A549 (cell line): ENCODE measurements at regions not wholly inside any gene's neighbourhood (a gene's known extent, or its start where the extent isn't known, plus 50 kb on each side); places are given as distances from the start of the nearest gene placed in this dataset.
A peak's percentile ranks its signal among the peaks of the same experiment; 100 is the strongest.

Experiments used
- ATAC-seq, 2 experiments: fragments of 200-7000 bp in 1 of 2; fragments of >200 bp in 1 of 2; cut with Nextera tagmentation in 1 of 2; cut with Tn5 transposase in 1 of 2; 3 replicates each; pipeline versions ENCODE4 v1.8.0 to v1.9.1; 2018 to 2020; ENCODE audit warnings: mild to moderate bottlenecking in 1 of 2, moderate library complexity in 1 of 2
- CTCF ChIA-PET: fragments of 300-600 bp; sonication (Branson Sonifier 250); formaldehyde crosslinking; extraction: SDS; loops from one replicate; lab custom pipeline; 2021; ENCODE audit warnings: antibody characterized with exemption, inconsistent platforms; lab: Yijun Ruan, JAX
- POLR2A ChIA-PET: fragments of 350-600 bp; formaldehyde crosslinking; extraction: SDS; loops from one replicate; lab custom pipeline; 2021; ENCODE audit warnings: antibody characterized with exemption, inconsistent platforms; lab: Yijun Ruan, JAX
- DNase-seq, 2 experiments: peaks; one replicate each; pipeline versions ENCODE4 v3.0.0 to v3.0.0-alpha.2; 2011 to 2016; ENCODE audit warnings: low read depth in 1 of 2, low spot score in 1 of 2
- FAIRE-seq: peaks from 2 replicates; lab custom pipeline; 2011; peaks lifted over from hg19 to GRCh38; lab: Jason Lieb, UNC
- H3K27ac ChIP-seq, 2 experiments: fragments of >200 bp; sonication (Bioruptor Twin); formaldehyde crosslinking; 3 replicates each; pipeline ENCODE4 v1.5.1; 2016 to 2017
- H3K4me1 ChIP-seq: fragments of >200 bp; sonication (Bioruptor Twin); formaldehyde crosslinking; 3 replicates; pipeline ENCODE4 v1.6.1; 2016
- H3K4me2 ChIP-seq: fragments of >200 bp; sonication (Bioruptor Twin); formaldehyde crosslinking; 3 replicates; pipeline ENCODE4 v1.6.1; 2016
- H3K4me3 ChIP-seq: fragments of >200 bp; sonication (Bioruptor Twin); formaldehyde crosslinking; 3 replicates; pipeline ENCODE4 v1.5.1; 2016
- H3K9me3 ChIP-seq: fragments of >200 bp; sonication (Bioruptor Twin); formaldehyde crosslinking; 3 replicates; pipeline ENCODE4 v1.6.1; 2016
- BHLHE40 ChIP-seq: IDR thresholded peaks from 2 replicates; pipeline ENCODE4 v1.6.1; 2012; ENCODE audit warnings: low read depth, low read length, inconsistent platforms
- CHD2 ChIP-seq: fragments of 150-350 bp; IDR thresholded peaks from 2 replicates; pipeline ENCODE4 v1.6.1; 2014; ENCODE audit warnings: low read length; ENCODE audit not compliant: partially characterized antibody
- EHMT2 ChIP-seq: fragments of 200-600 bp; sonication (generic); IDR thresholded peaks from 2 replicates; pipeline ENCODE4 v1.6.1; 2016; ENCODE audit warnings: antibody characterized with exemption, low read depth, mild to moderate bottlenecking, moderate library complexity
- FOSL2 ChIP-seq, 2 experiments: fragments of 450-650 bp in 1 of 2; fragments of >200 bp in 1 of 2; sonication (Bioruptor Twin) in 1 of 2; formaldehyde crosslinking; IDR thresholded peaks; 2 replicates each; pipeline versions ENCODE4 v1.5.0 to v1.6.1; 2016 to 2020; ENCODE audit warnings: mild to moderate bottlenecking in 1 of 2, moderate library complexity in 1 of 2
- HDAC2 ChIP-seq: fragments of 200-600 bp; sonication (generic); IDR thresholded peaks from 2 replicates; pipeline ENCODE4 v1.6.1; 2016
- HEYL ChIP-seq: fragments of 250-450 bp; sonication (Bioruptor Pico); IDR thresholded peaks from 2 replicates; pipeline ENCODE4 v1.8.0; 2021; ENCODE audit warnings: mild to moderate bottlenecking, moderate library complexity
- JUN ChIP-seq, 2 experiments: fragments of >200 bp; sonication (Bioruptor Twin); formaldehyde crosslinking; IDR thresholded peaks; 2 replicates in 1 of 2; 3 replicates in 1 of 2; pipeline ENCODE4 v1.6.1; 2016 to 2017
- MYC ChIP-seq: IDR thresholded peaks from 2 replicates; pipeline ENCODE4 v1.6.1; 2012; ENCODE audit warnings: mild to moderate bottlenecking, inconsistent platforms, low read length, improper control_type of control experiment, borderline replicate concordance
- NR3C1 ChIP-seq: fragments of >200 bp; sonication (Bioruptor Twin); formaldehyde crosslinking; IDR thresholded peaks from 3 replicates; pipeline ENCODE4 v1.6.1; 2017
- PBX3 ChIP-seq: IDR thresholded peaks from 2 replicates; pipeline ENCODE4 v1.6.1; 2012
- PHF8 ChIP-seq: fragments of 200-600 bp; sonication (generic); IDR thresholded peaks from 2 replicates; pipeline ENCODE4 v1.6.1; 2016; ENCODE audit warnings: low read depth, mild to moderate bottlenecking, antibody characterized with exemption, moderate library complexity, borderline replicate concordance
- POLR2AphosphoS2 ChIP-seq: conservative IDR thresholded peaks from 2 replicates; pipeline ENCODE4 v1.6.1; 2012; ENCODE audit warnings: low read length, improper control_type of control experiment, inconsistent platforms
- RAD21 ChIP-seq, 2 experiments: fragments of >200 bp in 1 of 2; sonication (Bioruptor Twin) in 1 of 2; formaldehyde crosslinking in 1 of 2; IDR thresholded peaks in 1 of 2; conservative IDR thresholded peaks in 1 of 2; 2 replicates in 1 of 2; 3 replicates in 1 of 2; pipeline ENCODE4 v1.6.1; 2012 to 2018; ENCODE audit warnings: inconsistent platforms in 1 of 2
- RCOR1 ChIP-seq: fragments of 150-350 bp; IDR thresholded peaks from 2 replicates; pipeline ENCODE4 v1.6.1; 2014; ENCODE audit warnings: antibody characterized with exemption, low read length, low read depth
- REST ChIP-seq: fragments of 200-600 bp; sonication (generic); IDR thresholded peaks from 2 replicates; pipeline ENCODE4 v1.6.1; 2016; ENCODE audit warnings: antibody characterized with exemption, mild to moderate bottlenecking, moderate library complexity
- SMC3 ChIP-seq: fragments of >200 bp; sonication (Bioruptor Twin); formaldehyde crosslinking; IDR thresholded peaks from 3 replicates; pipeline ENCODE4 v1.6.1; 2018; ENCODE audit warnings: inconsistent platforms
- TFCP2L1 ChIP-seq: fragments of 250-450 bp; sonication (Bioruptor Pico); IDR thresholded peaks from 2 replicates; pipeline ENCODE4 v1.5.0; 2021; ENCODE audit warnings: mild to moderate bottlenecking
- TP53 ChIP-seq: fragments of 250-450 bp; sonication (Bioruptor Pico); IDR thresholded peaks from 2 replicates; pipeline ENCODE4 v1.5.0; 2021; ENCODE audit warnings: mild to moderate bottlenecking, moderate library complexity
- ZNF302 ChIP-seq: fragments of 250-450 bp; sonication (Bioruptor Pico); IDR thresholded peaks from 2 replicates; pipeline ENCODE4 v1.9.0; 2021; ENCODE audit warnings: inconsistent platforms, mild to moderate bottlenecking, moderate library complexity
- WGBS: methylation state at CpG from one replicate; pipeline ENCODE4 v1.1.6; 2017; ENCODE audit errors: missing lambda C conversion rate; 5-methylcytosine and 5-hydroxymethylcytosine counted together
- TF ChIP-seq, protein P1 (sequence below): fragments of >200 bp; sonication (Bioruptor Twin); formaldehyde crosslinking; IDR thresholded peaks from 3 replicates; pipeline ENCODE4 v1.5.1; 2016
- TF ChIP-seq, protein P2 (sequence below): fragments of >200 bp; sonication (Bioruptor Twin); formaldehyde crosslinking; IDR thresholded peaks from 3 replicates; pipeline ENCODE4 v1.6.1; 2016

DNA sequence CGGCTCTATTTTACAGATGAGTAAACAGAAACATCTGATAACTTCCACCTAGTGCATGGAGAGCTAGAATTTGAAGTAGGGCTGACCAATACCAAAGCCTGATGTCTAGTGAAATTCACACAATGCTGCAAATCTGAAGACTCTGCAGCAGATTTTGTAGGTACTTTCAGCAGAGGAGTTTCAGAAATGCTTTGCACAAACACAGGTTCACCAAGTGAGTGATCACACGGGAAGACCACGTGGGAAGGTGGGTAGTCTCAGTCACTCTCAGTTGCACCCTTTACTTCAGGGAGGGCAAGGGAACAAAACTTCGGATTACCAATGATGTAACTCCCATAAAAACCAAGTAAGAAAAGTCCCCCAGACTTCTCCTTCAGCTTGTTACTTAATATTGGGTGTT lies 63.3 kb upstream of the DAAM1 start (continued):
- TF ChIP-seq RAD21 (conservative IDR thresholded peaks at IDR 0.05 in 1 of 2, IDR thresholded peaks at IDR 0.05 in 1 of 2), result no peak

GRCh38 chr14:59126714-59127436 lies 61.6 kb upstream of the DAAM1 start:
- no peaks in the 10 kb centered on the region for H3K9me3 ChIP-seq
- CTCF ChIA-PET, result interaction anchor here (0.6 to 7.3 kb wide), 26 partner anchors 9 to 625 kb away, joined by 3 to 80 read pairs (median 4); partner anchors contain the start of gene CCDC175
- H3K4me2 ChIP-seq, result no peak overlapping the region
- no peaks in the 10 kb centered on the region for H3K4me1 ChIP-seq
- 27% methylated on average over 4 of the region's 4 CpGs for WGBS
- FAIRE-seq, result peak; percentile 96
- H3K4me3 ChIP-seq, result no peak overlapping the region
- no peak overlapping the region for H3K27ac ChIP-seq
- DNase-seq, result peak; percentile 52 to 68
- no peak for TF ChIP-seq MYC
- TF ChIP-seq PHF8, result no peak
- TF ChIP-seq PBX3, result no peak
- TF ChIP-seq CHD2, result no peak
- TF ChIP-seq BHLHE40, result no peak
- TF ChIP-seq TFCP2L1 (CRISPR knock-in tag), result no peak
- no peak for TF ChIP-seq REST
- no peak for TF ChIP-seq HDAC2
- no peak for TF ChIP-seq ZNF302
- TF ChIP-seq RAD21 (conservative IDR thresholded peaks at IDR 0.05 in 1 of 2, IDR thresholded peaks at IDR 0.05 in 1 of 2), result peak; percentile 95
- peak; percentile 92 for TF ChIP-seq SMC3
- TF ChIP-seq EHMT2, result no peak
- TF ChIP-seq, protein P1, sequence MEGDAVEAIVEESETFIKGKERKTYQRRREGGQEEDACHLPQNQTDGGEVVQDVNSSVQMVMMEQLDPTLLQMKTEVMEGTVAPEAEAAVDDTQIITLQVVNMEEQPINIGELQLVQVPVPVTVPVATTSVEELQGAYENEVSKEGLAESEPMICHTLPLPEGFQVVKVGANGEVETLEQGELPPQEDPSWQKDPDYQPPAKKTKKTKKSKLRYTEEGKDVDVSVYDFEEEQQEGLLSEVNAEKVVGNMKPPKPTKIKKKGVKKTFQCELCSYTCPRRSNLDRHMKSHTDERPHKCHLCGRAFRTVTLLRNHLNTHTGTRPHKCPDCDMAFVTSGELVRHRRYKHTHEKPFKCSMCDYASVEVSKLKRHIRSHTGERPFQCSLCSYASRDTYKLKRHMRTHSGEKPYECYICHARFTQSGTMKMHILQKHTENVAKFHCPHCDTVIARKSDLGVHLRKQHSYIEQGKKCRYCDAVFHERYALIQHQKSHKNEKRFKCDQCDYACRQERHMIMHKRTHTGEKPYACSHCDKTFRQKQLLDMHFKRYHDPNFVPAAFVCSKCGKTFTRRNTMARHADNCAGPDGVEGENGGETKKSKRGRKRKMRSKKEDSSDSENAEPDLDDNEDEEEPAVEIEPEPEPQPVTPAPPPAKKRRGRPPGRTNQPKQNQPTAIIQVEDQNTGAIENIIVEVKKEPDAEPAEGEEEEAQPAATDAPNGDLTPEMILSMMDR, result peak; percentile 90
- TF ChIP-seq FOSL2 (IDR thresholded peaks at IDR 0.05), result no peak
- TF ChIP-seq FOSL2 (CRISPR knock-in tag; IDR thresholded peaks at IDR 0.05), result no peak
- TF ChIP-seq, protein P2, sequence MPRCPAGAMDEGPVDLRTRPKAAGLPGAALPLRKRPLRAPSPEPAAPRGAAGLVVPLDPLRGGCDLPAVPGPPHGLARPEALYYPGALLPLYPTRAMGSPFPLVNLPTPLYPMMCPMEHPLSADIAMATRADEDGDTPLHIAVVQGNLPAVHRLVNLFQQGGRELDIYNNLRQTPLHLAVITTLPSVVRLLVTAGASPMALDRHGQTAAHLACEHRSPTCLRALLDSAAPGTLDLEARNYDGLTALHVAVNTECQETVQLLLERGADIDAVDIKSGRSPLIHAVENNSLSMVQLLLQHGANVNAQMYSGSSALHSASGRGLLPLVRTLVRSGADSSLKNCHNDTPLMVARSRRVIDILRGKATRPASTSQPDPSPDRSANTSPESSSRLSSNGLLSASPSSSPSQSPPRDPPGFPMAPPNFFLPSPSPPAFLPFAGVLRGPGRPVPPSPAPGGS, result no peak
- TF ChIP-seq NR3C1, result no peak
- no peak for TF ChIP-seq JUN (IDR thresholded peaks at IDR 0.05)
- TF ChIP-seq POLR2AphosphoS2, result no peak
- TF ChIP-seq HEYL (CRISPR knock-in tag), result no peak
- TF ChIP-seq RCOR1, result no peak
- TF ChIP-seq TP53 (CRISPR knock-in tag), result no peak
- ATAC-seq, result peak; percentile 93 to 97
- POLR2A ChIA-PET, result no interaction called here
